GM19035 (cell line): ENCODE measurements at regions not wholly inside any gene's neighbourhood (a gene's known extent, or its start where the extent isn't known, plus 50 kb on each side); places are given as distances from the start of the nearest gene placed in this dataset.
"Not testable (repeated sequence)": the region's sequence is repeated elsewhere in the genome, so short reads cannot be mapped to it uniquely, and the experiment has no call there.

Experiments
- ATAC-seq: cut with Tn5 transposase; IDR thresholded peaks from one replicate; pipeline ENCODE4 v1.9.1; 2021; ENCODE audit not compliant: unreplicated experiment

DNA sequence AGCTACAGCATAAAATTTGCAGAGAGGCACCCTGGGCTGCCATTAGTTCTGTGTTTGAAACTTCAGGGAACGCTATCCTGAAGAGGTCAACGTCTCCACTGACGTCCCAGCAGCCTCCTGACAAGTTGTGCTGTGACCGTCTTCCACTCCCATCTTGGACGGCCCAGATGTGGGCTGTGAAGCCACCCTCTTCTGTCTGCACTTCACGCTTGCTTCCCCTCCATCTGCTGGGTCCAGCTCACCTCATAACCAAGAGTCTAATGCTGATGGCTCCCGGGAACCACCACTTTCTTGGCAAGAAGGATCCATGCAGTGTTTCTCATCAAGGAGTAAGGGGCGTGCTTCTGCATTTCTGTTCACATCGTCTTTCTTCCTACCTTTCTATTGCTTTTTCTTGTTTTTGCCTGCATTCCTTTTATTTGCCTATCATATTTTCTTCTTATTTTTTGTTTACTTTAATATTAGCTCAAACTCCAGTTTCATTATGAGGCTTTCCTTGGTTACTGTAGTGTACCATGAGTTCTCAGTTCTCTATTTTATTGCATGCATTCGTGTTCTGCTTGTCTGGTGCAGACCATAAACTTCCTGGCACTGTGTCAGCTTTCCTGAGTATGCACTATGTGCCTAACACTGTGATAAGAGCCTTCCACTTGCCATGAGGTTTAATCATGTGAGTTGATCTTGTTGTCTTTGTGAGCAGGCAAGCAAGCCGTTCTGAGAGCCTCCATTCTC is 631.8 kb upstream of the RAB6C start:
- ATAC-seq: peak; percentile 99

DNA sequence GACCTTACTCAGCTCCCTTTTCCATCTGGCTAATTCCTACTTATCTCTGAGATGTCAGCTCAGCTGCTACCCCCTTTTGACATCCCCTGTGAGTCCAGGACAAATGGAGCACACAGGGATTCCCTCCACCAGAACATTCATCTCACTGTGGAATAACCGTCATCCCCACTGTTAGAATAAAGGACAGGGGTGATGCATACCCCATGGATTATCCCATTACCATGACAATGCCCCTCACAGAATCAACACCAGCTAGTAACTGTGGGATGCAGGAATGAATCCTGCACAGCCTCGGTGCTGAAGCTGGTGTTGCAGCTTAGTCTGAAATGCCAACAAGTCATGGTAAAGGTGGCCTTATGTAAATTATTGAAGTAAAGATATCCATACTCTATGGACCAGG is 624.8 kb upstream of the RAB6C start:
- no peak for ATAC-seq

DNA sequence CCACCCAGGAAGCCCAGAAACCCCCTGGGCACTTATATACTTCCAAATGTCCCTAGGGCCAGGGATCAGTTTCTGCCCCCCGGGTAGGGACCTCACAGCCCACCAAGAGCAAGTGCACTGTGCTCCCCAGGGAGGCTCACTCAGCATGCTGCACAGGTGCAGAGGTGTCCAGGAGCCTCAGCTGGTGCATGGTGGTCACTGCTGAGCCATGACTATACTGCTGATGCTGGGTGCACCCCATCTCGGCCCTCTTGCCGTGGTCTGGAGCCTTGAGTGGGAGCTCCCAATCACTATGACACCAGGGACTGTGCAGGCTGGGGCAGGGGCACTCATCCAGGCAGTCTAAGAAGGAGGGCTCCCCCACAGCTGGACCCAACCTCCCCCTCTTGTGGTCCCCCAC is 617.8 kb upstream of the RAB6C start:
- no peak for ATAC-seq

DNA sequence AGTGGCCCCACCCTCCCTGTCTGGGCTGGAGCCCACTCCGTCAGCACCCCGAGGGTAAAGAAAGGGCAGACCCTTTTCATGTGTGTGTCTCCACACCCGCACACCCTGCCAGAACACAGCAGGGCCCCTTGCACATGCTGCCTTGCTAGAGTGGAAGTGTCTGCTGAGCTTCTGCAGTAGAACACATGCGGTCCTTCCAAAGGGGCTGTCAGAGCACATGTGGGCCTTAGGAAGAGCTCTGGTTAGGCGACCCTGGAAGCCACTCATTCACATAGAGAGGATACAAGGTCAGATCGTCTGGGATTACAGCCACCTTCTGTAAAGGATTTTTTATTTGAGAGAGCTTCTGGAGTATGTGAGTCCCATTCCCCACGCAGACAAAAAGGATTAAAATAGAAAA is 613.2 kb upstream of the RAB6C start:
- no peak for ATAC-seq

DNA sequence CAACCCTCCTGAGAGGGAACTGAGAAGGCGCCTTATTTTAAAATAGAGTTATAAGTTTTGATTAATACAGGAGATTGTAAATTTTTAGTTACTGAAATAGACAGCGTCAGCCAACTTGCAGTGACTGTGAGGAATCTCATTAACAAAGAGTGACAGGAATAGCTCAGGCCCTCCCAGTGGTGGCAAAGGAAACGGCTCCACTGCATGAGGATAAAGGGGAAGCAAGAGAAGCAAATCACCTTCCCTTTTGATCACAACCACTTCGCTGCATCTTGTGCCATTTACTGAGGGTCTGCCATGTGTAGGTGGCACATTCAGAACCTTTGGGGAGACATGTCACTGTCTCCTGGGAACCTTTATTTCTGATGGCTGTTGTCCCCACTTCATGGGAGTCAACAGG is 612.4 kb upstream of the RAB6C start:
- ATAC-seq: no peak

DNA sequence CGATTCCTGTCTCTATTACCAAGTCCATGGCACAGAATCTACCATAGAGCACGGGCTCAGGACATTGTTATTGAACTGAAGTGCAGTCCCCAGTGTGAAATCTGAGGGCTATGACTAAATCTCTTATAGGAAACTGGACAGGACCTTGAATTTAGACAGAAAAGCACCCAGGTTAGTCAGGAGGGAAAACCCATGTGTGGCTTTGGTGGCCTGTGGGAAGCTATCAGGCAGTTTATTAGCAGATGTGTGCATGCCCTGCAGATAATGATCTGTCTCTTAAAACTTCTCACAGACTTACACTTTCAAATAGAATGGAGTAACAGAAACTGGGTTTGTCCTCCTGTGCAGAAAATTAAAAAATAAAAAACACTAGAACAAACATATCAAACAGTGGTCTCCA is 610.0 kb upstream of the RAB6C start:
- peak; percentile 43 for ATAC-seq

DNA sequence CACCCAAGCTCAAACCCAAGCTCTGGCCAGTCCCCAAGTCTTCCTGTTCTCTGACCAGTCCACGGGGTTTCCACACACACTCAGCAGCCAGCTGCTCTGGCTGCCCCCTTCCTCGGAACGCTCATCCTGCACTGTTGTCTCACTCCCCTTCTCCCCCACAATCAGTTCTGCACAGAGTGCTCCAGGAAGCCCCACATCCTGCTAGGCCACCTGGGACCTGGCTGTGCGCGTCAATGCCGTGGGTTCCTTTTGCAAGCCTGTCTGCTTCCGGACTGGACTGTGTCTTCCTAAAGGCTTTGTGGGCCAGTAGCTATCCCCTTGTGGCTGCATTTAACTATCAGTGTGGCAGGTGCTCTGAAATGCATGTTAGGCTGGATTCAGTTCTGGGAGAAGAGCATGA is 605.0 kb upstream of the RAB6C start:
- no peak for ATAC-seq

DNA sequence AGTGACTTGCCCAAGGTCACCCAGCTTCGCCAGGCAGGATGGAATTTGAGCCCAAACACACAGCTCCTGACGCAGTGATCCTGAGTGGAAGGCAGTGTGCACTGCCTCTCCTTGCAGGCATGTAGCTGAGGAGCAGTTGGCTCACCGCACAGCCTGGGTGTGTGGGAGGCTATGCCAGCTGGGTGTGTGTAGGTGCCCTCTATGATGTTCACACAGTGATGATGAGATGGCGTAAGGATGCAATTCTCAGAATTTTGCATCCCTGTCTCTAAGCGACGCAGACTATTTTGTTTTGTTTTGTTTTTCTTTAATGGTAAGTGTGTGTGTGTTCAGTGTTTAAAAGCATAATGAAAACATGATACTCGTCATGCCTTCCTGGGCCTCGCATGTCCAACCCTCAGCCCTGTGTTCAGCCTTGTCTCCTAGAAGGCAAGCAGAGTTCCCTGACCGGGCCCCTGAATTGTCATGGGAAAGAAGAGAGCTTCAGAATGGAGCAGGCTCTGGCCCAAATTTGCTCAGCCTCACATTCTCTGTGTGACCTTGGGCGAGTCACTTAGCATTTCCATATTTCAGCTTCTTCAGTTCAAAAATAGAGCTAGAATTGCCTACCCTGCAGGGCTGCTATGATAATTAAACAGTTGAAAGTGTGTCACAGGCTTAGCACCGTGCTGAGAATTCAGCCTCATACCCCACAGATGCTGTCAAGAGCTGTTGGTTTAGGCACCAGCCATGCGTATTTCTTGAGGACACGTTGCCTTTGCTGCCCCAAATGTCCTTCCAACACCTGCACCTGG is 603.6 kb upstream of the RAB6C start:
- ATAC-seq: no peak

DNA sequence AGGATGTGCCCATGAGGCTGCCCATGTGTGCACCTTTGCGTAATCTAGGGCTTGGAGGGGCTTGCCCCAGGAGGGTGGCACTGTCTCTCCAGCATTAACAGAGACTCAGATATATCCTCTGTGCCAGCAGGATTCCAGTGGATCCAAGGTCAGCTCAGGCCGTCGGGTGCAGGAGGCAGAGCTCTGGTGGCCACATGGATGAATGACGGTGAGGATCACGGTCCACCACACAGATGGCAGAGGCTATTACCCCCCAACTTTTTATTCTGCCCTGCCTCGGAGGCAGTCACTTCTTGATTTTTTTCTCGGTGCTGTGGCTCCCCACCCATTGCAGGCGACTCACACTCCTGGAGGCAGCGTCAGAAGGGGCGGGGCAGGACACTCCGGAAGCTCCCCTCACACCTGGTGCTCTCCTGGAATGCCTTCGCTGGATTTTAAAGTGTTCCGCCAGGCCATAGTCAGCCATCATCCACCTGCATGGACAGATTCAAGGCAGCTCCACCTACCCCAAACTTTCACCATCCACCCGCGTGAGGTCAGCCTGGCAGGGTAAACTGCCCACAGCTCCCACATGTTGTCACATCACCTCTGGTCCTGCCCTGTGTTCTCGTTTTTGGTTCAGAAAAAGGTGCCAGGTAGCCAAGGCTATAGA is 602.9 kb upstream of the RAB6C start:
- ATAC-seq: no peak

DNA sequence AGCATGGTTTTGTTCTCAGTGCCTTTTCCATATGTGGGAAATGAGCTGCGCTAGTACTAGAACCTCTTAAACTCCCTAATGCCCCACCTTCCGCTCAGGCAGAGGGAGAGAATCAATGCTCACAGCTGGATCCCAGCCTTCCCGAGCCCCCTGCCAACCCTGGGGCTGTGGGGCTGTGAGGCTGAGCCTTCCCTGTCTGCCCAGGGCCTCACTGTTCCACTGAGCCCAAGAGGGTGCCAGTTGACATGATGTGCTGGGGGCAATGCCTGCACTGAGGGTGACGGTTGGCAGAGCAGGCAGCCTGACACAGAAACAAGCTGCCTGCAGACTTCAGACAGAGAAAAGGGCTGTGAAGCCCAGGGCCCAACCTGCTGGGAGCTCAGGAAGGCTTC is 602.4 kb upstream of the RAB6C start:
- no peak for ATAC-seq

DNA sequence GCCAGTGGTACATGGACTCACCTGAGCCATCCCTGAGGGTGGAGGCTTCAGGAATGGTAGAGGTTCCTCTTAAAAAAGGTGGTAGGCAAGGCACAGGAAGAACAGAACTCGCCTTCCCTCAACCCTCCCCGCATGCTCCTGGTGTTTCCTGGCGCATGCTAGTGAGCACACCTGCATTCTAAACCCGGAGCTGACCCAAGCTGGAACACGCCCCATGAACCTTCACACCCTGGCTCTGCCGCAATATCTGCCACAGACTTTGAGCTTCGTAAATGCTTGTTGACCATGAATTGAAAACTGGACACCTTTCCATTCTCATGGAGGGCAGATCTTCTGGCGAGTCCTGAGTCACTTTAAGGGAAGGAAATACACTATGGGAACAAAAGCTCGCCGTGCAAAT is 601.3 kb upstream of the RAB6C start:
- no peak for ATAC-seq

DNA sequence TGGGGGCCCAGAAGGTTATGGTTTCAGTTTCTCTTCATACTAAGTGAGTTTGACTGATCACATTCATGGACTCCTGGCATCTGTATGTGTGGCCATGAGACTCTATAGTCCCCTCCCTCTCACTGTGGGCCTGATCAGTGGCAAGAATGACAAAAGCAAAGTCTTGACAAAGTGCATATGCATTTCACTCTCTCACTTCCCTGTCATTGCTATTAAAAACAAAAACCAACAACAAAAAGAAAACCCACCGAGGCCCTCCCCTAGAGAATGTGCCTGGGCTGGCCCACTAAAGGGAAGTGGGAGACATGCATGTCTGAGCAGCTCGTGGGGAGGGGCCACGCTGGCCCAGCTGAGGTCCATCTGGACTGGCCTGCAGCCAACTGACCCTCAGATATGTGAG is 600.1 kb upstream of the RAB6C start:
- no peak for ATAC-seq

DNA sequence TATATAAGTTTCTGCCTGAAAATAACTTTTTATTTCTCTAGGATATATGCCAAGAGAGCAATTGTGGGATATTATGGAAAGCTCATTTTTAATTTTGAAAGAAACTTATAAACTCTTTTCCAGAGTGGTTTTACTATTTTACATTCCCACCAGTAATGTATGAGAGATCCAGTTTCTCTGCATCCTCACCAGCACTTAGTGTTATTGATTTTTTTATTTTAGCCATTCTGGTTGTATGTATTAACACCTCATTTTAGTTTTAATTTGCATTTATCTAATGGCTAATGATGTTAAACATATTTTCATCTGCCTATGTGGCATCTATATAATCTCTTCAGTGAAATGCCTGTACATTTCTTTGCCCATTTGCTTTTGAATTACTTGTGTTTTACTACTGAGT is 597.7 kb upstream of the RAB6C start:
- no peak for ATAC-seq

DNA sequence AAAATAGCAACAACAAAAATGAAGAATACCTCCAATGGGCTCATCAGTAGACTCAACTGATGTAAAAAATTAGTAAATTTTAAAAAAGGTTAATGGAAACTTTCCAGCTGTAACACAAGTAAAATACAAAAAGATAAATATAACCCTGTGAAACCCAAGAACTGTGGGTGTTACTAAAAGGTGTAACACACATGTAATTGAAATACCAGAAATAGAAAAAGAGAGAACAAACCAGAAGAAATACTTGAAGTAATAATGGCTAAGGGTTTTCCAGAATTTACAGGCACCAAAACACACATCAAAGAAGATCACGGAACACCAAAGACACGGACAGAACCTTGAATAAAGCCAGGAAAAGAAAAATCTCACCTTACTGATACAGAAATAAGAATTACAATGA is 590.6 kb upstream of the RAB6C start:
- no peak for ATAC-seq

DNA sequence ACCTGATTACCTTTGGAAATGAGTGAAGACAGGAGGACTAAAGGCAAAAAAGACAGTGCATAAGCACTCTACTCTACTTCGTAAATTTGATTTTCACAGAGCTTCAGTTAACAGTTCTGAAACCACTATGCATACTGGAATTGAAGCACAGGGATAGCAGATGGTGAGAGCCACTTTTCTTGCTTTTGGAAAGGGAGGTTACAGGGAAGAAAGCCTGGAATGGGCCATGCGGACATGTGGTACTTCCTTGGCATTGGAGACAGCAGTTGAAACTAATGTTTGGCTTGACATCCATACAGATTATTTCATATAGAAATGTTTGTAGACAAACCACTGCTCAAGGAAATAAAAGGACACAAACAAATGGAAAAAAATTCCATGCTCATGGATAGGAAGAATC is 585.6 kb upstream of the RAB6C start:
- ATAC-seq: no peak

DNA sequence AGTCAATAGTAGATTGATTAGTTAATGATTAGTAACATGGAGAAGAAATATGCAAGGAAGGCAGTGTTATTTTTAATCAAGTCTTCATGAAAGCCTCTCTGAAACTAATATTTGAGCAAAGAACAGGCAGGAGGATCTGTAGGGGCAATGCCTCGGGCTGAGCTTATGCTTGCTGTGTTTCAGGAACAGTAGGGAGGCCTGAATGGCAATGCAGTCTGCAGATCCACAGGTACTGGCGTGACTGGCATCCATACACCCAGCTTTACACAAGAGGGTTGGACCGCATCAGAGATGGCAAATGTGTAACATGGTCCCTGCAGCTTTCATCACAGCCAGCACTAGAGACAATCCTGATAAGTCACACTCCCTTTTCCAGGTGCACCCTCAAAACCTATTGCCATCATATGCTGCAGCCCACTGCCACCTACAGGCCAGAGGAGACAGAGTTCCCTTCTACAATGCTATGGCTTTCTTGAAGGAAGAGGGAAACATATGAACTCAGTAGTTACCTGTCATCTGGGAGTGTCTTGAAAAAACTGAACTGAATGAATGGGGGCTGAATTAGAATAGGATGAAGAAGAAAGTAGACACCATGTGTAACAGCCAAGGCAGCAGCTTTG is 582.4 kb upstream of the RAB6C start:
- no peak for ATAC-seq

DNA sequence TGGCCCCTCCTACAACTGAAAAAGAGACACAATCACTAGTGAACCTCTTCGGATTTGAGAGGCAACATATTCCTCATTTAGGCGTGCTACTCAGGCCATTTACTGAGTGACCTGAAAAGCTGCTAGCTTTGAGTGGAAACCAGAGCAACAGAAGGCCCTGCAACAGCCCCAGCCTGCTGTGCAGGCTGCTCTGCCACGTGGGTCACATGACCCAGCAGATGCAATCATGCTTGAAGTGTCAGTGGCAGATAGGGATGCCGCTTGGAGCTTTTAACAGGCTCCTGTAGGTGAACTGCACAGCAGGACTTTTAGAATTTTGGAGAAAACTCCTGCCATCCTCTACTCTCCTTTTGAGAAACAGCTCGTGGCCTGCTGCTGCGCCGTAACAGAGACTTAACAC is 578.6 kb upstream of the RAB6C start:
- no peak for ATAC-seq

DNA sequence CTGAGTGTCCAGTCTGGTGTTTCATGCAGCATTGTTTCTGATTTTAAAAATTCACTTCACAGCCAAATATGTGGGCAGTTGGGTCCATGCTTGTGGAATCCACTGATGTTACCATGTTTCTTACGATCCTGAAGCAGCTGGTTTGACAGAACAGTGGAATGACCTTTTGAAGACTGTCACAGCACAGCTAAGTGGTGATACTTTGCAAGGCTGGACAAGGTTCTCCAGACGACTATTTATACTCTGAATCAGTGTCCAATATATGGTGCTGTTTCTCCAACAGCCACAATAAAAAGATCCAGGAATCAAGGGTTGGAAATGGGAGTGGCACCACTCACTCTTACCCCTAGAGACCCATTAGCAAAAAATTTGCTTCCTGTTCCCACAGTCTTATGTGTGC is 577.4 kb upstream of the RAB6C start:
- ATAC-seq: no peak

DNA sequence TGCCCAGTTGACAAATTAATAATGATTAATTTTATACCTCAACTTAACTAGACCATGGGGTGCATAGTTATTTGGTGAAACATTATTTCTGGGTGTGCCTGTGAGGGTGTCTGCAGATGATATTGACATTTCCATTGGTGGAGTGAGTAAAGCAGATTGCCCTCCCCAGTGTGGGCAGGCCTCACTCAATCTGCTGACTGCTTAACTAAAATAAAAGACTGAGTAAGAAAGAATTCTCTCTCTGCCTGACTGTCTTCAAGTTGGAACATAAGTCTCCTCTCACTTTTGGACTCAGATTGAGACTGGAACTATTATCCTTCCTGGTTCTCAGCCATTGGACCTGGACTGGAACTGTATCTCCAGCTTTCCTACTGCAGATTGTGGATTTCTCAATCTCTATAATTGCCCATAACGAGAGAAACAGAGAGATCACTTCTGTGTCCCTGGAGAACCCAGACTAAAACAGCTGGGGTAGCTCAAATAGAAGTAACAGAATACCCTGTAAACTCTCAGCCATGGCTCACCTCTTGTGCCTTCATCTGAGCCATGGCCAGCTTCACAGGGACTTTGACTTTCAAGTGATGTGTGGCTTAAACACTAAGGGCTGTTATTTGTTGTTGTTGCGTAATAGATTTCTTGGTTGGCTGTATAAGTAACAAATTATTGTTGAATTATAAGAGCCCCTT is 575.3 kb upstream of the RAB6C start:
- no peak for ATAC-seq

DNA sequence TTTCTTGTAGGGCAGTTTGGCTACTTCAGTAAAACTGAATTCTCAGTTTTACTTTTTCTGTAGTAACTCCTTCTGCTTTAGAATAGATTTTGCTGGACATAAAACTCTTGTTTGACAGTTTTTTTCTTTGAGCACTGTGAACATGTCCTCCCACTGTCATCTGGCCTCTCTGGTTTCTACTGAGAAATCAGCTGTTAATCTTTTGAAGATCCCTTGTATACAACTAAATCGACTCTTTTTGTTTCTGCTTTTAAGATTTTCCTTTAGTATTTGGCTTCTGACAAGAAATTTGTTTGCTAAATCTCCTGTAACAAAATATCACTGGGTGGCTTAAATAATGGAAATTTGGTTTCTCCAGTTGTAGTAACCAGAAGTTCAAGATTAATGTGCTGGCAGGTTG is 570.9 kb upstream of the RAB6C start:
- no peak for ATAC-seq

DNA sequence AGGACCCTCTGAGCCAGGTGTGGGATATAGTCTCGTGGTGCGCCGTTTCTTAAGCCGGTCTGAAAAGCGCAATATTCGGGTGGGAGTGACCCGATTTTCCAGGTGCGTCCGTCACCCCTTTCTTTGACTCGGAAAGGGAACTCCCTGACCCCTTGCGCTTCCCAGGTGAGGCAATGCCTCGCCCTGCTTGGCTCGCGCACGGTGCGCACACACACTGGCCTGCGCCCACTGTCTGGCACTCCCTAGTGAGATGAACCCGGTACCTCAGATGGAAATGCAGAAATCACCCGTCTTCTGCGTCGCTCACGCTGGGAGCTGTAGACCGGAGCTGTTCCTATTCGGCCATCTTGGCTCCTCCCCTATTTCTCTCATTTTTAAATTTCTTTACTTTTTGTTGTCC is 562.4 kb upstream of the RAB6C start:
- not testable (repeated sequence) for ATAC-seq
